H1 (cell line): ENCODE measurements at regions not wholly inside any gene's neighbourhood (a gene's known extent, or its start where the extent isn't known, plus 50 kb on each side); places are given as distances from the start of the nearest gene placed in this dataset.

Experiments used
- SP2 ChIP-seq: IDR thresholded peaks from 2 replicates; pipeline ENCODE4 v1.6.1; 2012; ENCODE audit warnings: mild to moderate bottlenecking, low read length, inconsistent platforms
- TF ChIP-seq, protein P1 (sequence below): IDR thresholded peaks from 2 replicates; pipeline ENCODE4 v1.6.1; 2012; ENCODE audit warnings: inconsistent platforms

- TF ChIP-seq, protein P1, sequence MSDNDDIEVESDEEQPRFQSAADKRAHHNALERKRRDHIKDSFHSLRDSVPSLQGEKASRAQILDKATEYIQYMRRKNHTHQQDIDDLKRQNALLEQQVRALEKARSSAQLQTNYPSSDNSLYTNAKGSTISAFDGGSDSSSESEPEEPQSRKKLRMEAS, result no peak
- TF ChIP-seq SP2, result no peak
Measured at GRCh38 chr18:78728784-78729467, 250.7 kb upstream of the SALL3 start (continued).
